GM12891 (cell line): ENCODE measurements at regions not wholly inside any gene's neighbourhood (a gene's known extent, or its start where the extent isn't known, plus 50 kb on each side); places are given as distances from the start of the nearest gene placed in this dataset.

Experiments
- POLR2A ChIP-seq: IDR thresholded peaks from 2 replicates; pipeline ENCODE4 v1.6.1; 2011; ENCODE audit warnings: low read depth, low read length, control low read depth
- POLR2AphosphoS5 ChIP-seq: IDR thresholded peaks from 2 replicates; pipeline ENCODE4 v1.6.1; 2011; ENCODE audit warnings: low read depth, low read length, control low read depth
- TAF1 ChIP-seq: IDR thresholded peaks from 2 replicates; pipeline ENCODE4 v1.6.1; 2011; ENCODE audit warnings: low read depth, low read length, control low read depth

GRCh38 chr3:56862352-56863062, 60.8 kb upstream of the ARHGEF3 start:
- TF ChIP-seq POLR2A (no peak), TAF1 (no peak), POLR2AphosphoS5 (no peak)
